ENCODE measurements at regions not wholly inside any gene's neighbourhood (a gene's known extent, or its start where the extent isn't known, plus 50 kb on each side); places are given as distances from the start of the nearest gene placed in this dataset.

- Histone ChIP-seq H3K27ac (ENCODE audit: low read depth in 2 of 2, low read length in 2 of 2) (no peak overlapping the region), H3K36me3 (ENCODE audit: control insufficient read depth in 2 of 3, insufficient read depth in 3 of 3, low read length in 3 of 3) (no peaks in the 10 kb centered on the region), H3K4me3 (ENCODE audit: low read length in 3 of 3) (no peak overlapping the region), H3K4me1 (ENCODE audit: control insufficient read depth in 2 of 3, insufficient read depth in 2 of 3, low read depth in 1 of 3, low read length in 3 of 3) (no peaks in the 10 kb centered on the region), H3K9ac (ENCODE audit: low read length in 3 of 3) (no peak overlapping the region), H3K9me3 (ENCODE audit: control insufficient read depth in 2 of 3, insufficient read depth in 1 of 3, low read length in 3 of 3) (no peaks in the 10 kb centered on the region), H3K27me3 (ENCODE audit: control insufficient read depth, insufficient read depth, low read length) (no peaks in the 10 kb centered on the region)
- no peak for TF ChIP-seq CTCF (IDR thresholded peaks at IDR 0.05; ENCODE audit: borderline replicate concordance, extremely low read depth, insufficient read depth)
- DNase-seq: no peak
- FAIRE-seq: no peak
- intact Hi-C loops (cut with DNase I): no loop called here
Measured at GRCh38 chr6:109269953-109270517, 112.2 kb downstream of the CD164 start.

DNA sequence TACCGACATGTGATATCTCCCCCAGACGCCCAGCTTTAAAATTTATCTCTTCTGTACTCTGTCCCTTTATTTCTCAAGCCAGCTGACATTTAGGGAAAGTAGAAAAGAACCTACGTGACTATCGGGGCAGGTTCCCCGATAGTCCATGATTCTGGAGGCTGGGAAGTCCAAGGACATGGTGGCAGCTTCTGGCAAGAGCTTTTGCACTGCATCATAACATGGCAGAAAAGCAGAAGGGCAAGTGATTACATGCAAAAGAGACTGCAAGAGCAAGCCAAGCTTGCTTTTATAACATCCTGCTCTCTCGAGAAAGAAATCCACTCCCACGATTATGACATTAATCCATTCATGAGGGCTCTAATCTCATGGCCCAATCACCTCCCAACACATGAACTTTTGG is 113.2 kb downstream of the CD164 start:
- FAIRE-seq: no peak
- intact Hi-C loops (cut with DNase I): no loop called here
- H3K36me3 ChIP-seq (ENCODE audit: control insufficient read depth in 2 of 3, insufficient read depth in 3 of 3, low read length in 3 of 3): no peaks in the 10 kb centered on the region

DNA sequence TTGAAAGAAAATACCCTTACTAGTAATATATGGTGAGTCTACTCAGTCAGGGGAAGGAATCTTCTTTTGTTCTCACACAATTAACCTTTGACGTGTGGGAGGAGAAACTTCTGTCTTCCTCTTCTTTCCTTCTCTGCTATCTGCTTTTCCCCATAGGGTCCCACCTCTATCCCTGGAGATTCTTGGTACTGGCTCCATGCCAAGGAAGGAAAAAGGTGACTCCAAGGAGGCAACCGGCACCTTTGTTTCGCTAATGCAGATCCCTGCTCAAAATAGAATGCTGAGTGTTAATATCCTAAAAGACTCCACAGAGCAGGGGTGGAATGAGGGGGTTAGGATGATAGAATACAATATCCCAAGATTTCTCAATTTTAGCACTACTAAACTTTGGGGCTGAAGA is 116.7 kb downstream of the CD164 start:
- Histone ChIP-seq H3K9ac (ENCODE audit: low read length in 3 of 3) (no peak overlapping the region), H3K36me3 (ENCODE audit: control insufficient read depth in 2 of 3, insufficient read depth in 3 of 3, low read length in 3 of 3) (no peaks in the 10 kb centered on the region), H3K27me3 (ENCODE audit: control insufficient read depth, insufficient read depth, low read length) (no peaks in the 10 kb centered on the region), H3K4me1 (ENCODE audit: control insufficient read depth in 2 of 3, insufficient read depth in 2 of 3, low read depth in 1 of 3, low read length in 3 of 3) (no peaks in the 10 kb centered on the region), H3K27ac (ENCODE audit: low read depth in 2 of 2, low read length in 2 of 2) (no peak overlapping the region), H3K9me3 (ENCODE audit: control insufficient read depth in 2 of 3, insufficient read depth in 1 of 3, low read length in 3 of 3) (no peaks in the 10 kb centered on the region), H3K4me3 (ENCODE audit: low read length in 3 of 3) (no peak overlapping the region)
- no peak for FAIRE-seq
- no peak for DNase-seq
- no peak for TF ChIP-seq CTCF (IDR thresholded peaks at IDR 0.05; ENCODE audit: borderline replicate concordance, extremely low read depth, insufficient read depth)
- intact Hi-C loops (cut with DNase I): no loop called here

More for the DNA sequence above, 113.2 kb downstream of the CD164 start:
- Histone ChIP-seq H3K4me1 (ENCODE audit: control insufficient read depth in 2 of 3, insufficient read depth in 2 of 3, low read depth in 1 of 3, low read length in 3 of 3) (no peaks in the 10 kb centered on the region), H3K9ac (ENCODE audit: low read length in 3 of 3) (no peak overlapping the region), H3K4me3 (ENCODE audit: low read length in 3 of 3) (no peak overlapping the region), H3K27ac (ENCODE audit: low read depth in 2 of 2, low read length in 2 of 2) (no peak overlapping the region), H3K9me3 (ENCODE audit: control insufficient read depth in 2 of 3, insufficient read depth in 1 of 3, low read length in 3 of 3) (no peaks in the 10 kb centered on the region), H3K27me3 (ENCODE audit: control insufficient read depth, insufficient read depth, low read length) (no peaks in the 10 kb centered on the region)
- no peak for DNase-seq
- TF ChIP-seq CTCF (IDR thresholded peaks at IDR 0.05; ENCODE audit: borderline replicate concordance, extremely low read depth, insufficient read depth): no peak

Measured in kidney (tissue), 13 donors.